OCI-LY7 (cell line): ENCODE measurements at regions not wholly inside any gene's neighbourhood (a gene's known extent, or its start where the extent isn't known, plus 50 kb on each side); places are given as distances from the start of the nearest gene placed in this dataset.

ENCODE experiments used
- BruUV-seq: library from RNA; stranded (reverse); fragments of 400-500 nt; replicated peaks from 2 replicates; lab custom pipeline; 2021; lab: Mats Ljungman, UMichigan
- CTCF ChIA-PET: fragments of 300-600 bp; sonication (Branson Sonifier 250); formaldehyde crosslinking; loops from one replicate; lab custom pipeline; 2022; ENCODE audit warnings: antibody characterized with exemption; ENCODE audit not compliant: unreplicated experiment; lab: Charles Lee
- POLR2A ChIA-PET: fragments of 300-600 bp; sonication (Branson Sonifier 250); formaldehyde crosslinking; loops from one replicate; lab custom pipeline; 2022; ENCODE audit warnings: antibody characterized with exemption; lab: Charles Lee
- DNase-seq: peaks from one replicate; pipeline ENCODE4 v3.0.0-alpha.2; 2015; ENCODE audit warnings: low spot score
- H2AFZ ChIP-seq: fragments of 200-600 bp; sonication (generic), shearing (Covaris generic); 2 replicates; pipeline ENCODE4 v1.6.1; 2014; ENCODE audit warnings: mild to moderate bottlenecking, antibody characterized with exemption, low read length, moderate library complexity
- H3K27ac ChIP-seq: fragments of 200-600 bp; sonication (generic); 2 replicates; pipeline ENCODE4 v1.5.1; 2014; ENCODE audit warnings: mixed run types, low read depth, mild to moderate bottlenecking, moderate library complexity, low read length, inconsistent platforms; ENCODE audit not compliant: poor library complexity, severe bottlenecking
- H3K36me3 ChIP-seq: fragments of 200-600 bp; sonication (generic); 2 replicates; pipeline ENCODE4 v1.6.1; 2014; ENCODE audit warnings: mild to moderate bottlenecking, antibody characterized with exemption, low read length, moderate library complexity, mixed read lengths; ENCODE audit not compliant: insufficient read depth
- H3K4me1 ChIP-seq: fragments of 200-600 bp; sonication (generic); 2 replicates; pipeline ENCODE4 v1.5.1; 2014; ENCODE audit warnings: mild to moderate bottlenecking, low read length; ENCODE audit not compliant: insufficient read depth, poor library complexity, severe bottlenecking
- H3K4me2 ChIP-seq: fragments of 200-600 bp; sonication (generic); 2 replicates; pipeline ENCODE4 v1.6.1; 2014; ENCODE audit warnings: mild to moderate bottlenecking, low read length
- H3K4me3 ChIP-seq: fragments of 200-600 bp; sonication (generic); 2 replicates; pipeline ENCODE4 v1.5.1; 2014; ENCODE audit warnings: mild to moderate bottlenecking, low read depth, low read length; ENCODE audit not compliant: poor library complexity, severe bottlenecking
- H3K79me2 ChIP-seq: fragments of 200-600 bp; sonication (generic); 2 replicates; pipeline ENCODE4 v1.6.1; 2016; ENCODE audit warnings: low read depth, mild to moderate bottlenecking, low read length, moderate library complexity, mixed read lengths; ENCODE audit not compliant: insufficient read depth
- H3K9me2 ChIP-seq: fragments of 200-600 bp; sonication (generic); 2 replicates; pipeline ENCODE4 v1.6.1; 2016; ENCODE audit warnings: mild to moderate bottlenecking, low read length, mixed read lengths; ENCODE audit not compliant: insufficient read depth
- H3K9me3 ChIP-seq: fragments of 200-600 bp; sonication (generic); 2 replicates; pipeline ENCODE4 v1.6.1; 2014; ENCODE audit warnings: mild to moderate bottlenecking, mixed run types, low read length, mixed read lengths
- H4K20me1 ChIP-seq: fragments of 200-600 bp; sonication (generic); 2 replicates; pipeline ENCODE4 v1.6.1; 2014; ENCODE audit warnings: mild to moderate bottlenecking, antibody characterized with exemption, low read length, moderate library complexity, mixed read lengths; ENCODE audit not compliant: insufficient read depth
- CTCF ChIP-seq: fragments of 200-600 bp; sonication (generic); conservative IDR thresholded peaks from 2 replicates; pipeline ENCODE4 v1.5.1; 2014; ENCODE audit warnings: mild to moderate bottlenecking, antibody characterized with exemption, low read length, moderate library complexity, mixed read lengths
- EZH2phosphoT487 ChIP-seq: fragments of 200-600 bp; sonication (generic); IDR thresholded peaks from 2 replicates; pipeline ENCODE4 v1.6.1; 2018; ENCODE audit warnings: low read depth, borderline replicate concordance, mild to moderate bottlenecking, mixed run types, antibody characterized with exemption, low read length, moderate library complexity, mixed read lengths
- intact Hi-C: fragments of 100-400 bp; cut with micrococcal nuclease; formaldehyde crosslinking; loops from one replicate; pipeline ENCODE4 v1.10.0; 2022; ENCODE audit not compliant: unreplicated experiment

- ChIA-PET CTCF (no interaction called here), POLR2A (no interaction called here)
- no peaks in the 10 kb centered on the region for H3K79me2 ChIP-seq
- no peaks in the 10 kb centered on the region for H3K4me1 ChIP-seq
- H3K4me2 ChIP-seq: no peak overlapping the region
- H4K20me1 ChIP-seq: no peaks in the 10 kb centered on the region
- no peaks in the 10 kb centered on the region for H3K36me3 ChIP-seq
- no TSS peak for BruUV-seq
- no peaks in the 10 kb centered on the region for H3K9me2 ChIP-seq
- H3K9me3 ChIP-seq: no peaks in the 10 kb centered on the region
- TF ChIP-seq EZH2phosphoT487 (no peak), CTCF (no peak)
- H2AFZ ChIP-seq: no peak overlapping the region
- DNase-seq: no peak
- no peak overlapping the region for H3K4me3 ChIP-seq
- H3K27ac ChIP-seq: no peak overlapping the region
- intact Hi-C loops: no loop called here
These were observed 210.5 kb upstream of the G2E3 start for GRCh38 chr14:30348445-30348844.

- Histone ChIP-seq H3K36me3 (no peaks in the 10 kb centered on the region), H3K4me3 (no peak overlapping the region), H3K4me2 (no peak overlapping the region), H2AFZ (no peak overlapping the region), H3K27ac (no peak overlapping the region), H4K20me1 (no peaks in the 10 kb centered on the region), H3K4me1 (no peaks in the 10 kb centered on the region), H3K9me2 (no peaks in the 10 kb centered on the region), H3K9me3 (no peaks in the 10 kb centered on the region), H3K79me2 (no peaks in the 10 kb centered on the region)
- CTCF ChIA-PET: no interaction called here
- TF ChIP-seq EZH2phosphoT487 (no peak), CTCF (no peak)
- BruUV-seq: no TSS peak
- intact Hi-C loops: no loop called here
- DNase-seq: no peak
- POLR2A ChIA-PET: interaction anchor here (0.6 kb wide), 1 partner anchor 29 kb away, joined by 3 read pairs; no protein-coding TSS in a partner anchor
These were observed 209.4 kb upstream of the G2E3 start for GRCh38 chr14:30349520-30349919.

GRCh38 chr14:30354439-30354838, 204.5 kb upstream of the G2E3 start:
- DNase-seq: no peak
- BruUV-seq: no TSS peak

More at GRCh38 chr14:30354439-30354838, 204.5 kb upstream of the G2E3 start:
- H4K20me1 ChIP-seq: no peaks in the 10 kb centered on the region
- no peaks in the 10 kb centered on the region for H3K36me3 ChIP-seq
- no peaks in the 10 kb centered on the region for H3K79me2 ChIP-seq
- H3K27ac ChIP-seq: no peak overlapping the region
- no peak overlapping the region for H2AFZ ChIP-seq
- no peak overlapping the region for H3K4me2 ChIP-seq
- ChIA-PET POLR2A (no interaction called here), CTCF (no interaction called here)
- TF ChIP-seq CTCF (no peak), EZH2phosphoT487 (no peak)
- no peaks in the 10 kb centered on the region for H3K9me3 ChIP-seq
- intact Hi-C loops: no loop called here
- H3K4me3 ChIP-seq: no peak overlapping the region
- no peaks in the 10 kb centered on the region for H3K4me1 ChIP-seq
- no peaks in the 10 kb centered on the region for H3K9me2 ChIP-seq
